A673 (cell line): ENCODE measurements at regions not wholly inside any gene's neighbourhood (a gene's known extent, or its start where the extent isn't known, plus 50 kb on each side); places are given as distances from the start of the nearest gene placed in this dataset.

Experiments used
- CTCF ChIP-seq: fragments of 300-800, 200-600 bp; sonication (generic); conservative IDR thresholded peaks from 2 replicates; pipeline ENCODE4 v1.5.1; 2017; ENCODE audit warnings: low read depth, mild to moderate bottlenecking, antibody characterized with exemption, low read length, moderate library complexity, mixed read lengths
- EZH2 ChIP-seq: fragments of 200-600 bp; sonication (generic); IDR thresholded peaks from 2 replicates; pipeline ENCODE4 v1.6.1; 2017; ENCODE audit warnings: borderline replicate concordance, low read depth, mild to moderate bottlenecking, mixed read lengths, antibody characterized with exemption, low read length; ENCODE audit not compliant: poor library complexity, severe bottlenecking

DNA sequence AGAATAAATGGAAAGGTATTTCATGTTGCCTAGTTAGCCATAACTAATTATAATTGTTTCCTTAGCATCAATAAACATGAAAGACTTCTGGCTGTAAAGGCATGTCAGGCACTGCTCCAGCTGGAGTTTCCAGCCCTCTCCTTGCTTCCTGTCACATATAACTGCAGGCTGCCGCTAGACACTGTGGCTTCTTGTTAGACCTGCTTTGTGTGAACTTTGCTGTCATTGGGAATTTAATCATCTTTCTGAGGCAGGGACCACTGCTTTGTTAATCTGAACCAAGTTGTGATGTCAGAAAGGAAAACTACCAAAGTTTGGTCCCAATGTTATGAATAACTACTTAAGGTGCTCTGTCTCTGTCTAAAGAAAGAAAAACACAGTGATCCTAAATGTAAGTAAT is 90.3 kb upstream of the DUSP10 start:
- no peak for TF ChIP-seq CTCF
- TF ChIP-seq EZH2 = no peak
